HG03460 (cell line): ENCODE measurements at regions not wholly inside any gene's neighbourhood (a gene's known extent, or its start where the extent isn't known, plus 50 kb on each side); places are given as distances from the start of the nearest gene placed in this dataset.
A peak's percentile ranks its signal among the peaks of the same experiment; 100 is the strongest.
"Not testable (repeated sequence)": the region's sequence is repeated elsewhere in the genome, so short reads cannot be mapped to it uniquely, and the experiment has no call there.

ENCODE experiments used
- ATAC-seq: cut with Tn5 transposase; IDR thresholded peaks from one replicate; pipeline ENCODE4 v1.9.1; 2021; ENCODE audit not compliant: unreplicated experiment

DNA sequence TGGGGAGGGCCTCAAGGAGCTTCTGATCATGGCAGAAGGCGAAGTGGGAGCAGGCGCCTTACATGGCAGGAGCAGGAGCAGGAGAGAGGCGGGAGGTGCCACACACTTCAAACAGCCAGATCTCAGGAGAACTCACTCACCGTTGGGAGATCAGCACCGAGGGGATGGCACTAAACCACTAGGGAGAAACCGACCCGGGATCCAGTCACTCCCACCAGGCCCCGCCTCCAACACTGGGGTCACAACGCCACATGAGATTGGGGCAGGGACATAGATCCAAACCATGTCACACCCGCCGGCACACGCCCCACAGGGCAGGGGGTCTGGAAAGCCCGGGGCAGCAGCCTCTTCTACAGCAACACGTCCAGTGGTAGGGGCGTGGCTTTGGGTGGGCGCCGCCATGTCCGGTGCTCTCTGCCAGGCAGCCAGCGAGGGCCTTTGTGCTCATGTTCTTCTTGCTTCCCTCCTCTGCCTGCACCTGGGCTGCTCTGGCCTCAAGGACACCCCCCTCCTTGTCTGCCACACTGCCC lies 233.8 kb upstream of the SHH start:
- ATAC-seq: no peak

DNA sequence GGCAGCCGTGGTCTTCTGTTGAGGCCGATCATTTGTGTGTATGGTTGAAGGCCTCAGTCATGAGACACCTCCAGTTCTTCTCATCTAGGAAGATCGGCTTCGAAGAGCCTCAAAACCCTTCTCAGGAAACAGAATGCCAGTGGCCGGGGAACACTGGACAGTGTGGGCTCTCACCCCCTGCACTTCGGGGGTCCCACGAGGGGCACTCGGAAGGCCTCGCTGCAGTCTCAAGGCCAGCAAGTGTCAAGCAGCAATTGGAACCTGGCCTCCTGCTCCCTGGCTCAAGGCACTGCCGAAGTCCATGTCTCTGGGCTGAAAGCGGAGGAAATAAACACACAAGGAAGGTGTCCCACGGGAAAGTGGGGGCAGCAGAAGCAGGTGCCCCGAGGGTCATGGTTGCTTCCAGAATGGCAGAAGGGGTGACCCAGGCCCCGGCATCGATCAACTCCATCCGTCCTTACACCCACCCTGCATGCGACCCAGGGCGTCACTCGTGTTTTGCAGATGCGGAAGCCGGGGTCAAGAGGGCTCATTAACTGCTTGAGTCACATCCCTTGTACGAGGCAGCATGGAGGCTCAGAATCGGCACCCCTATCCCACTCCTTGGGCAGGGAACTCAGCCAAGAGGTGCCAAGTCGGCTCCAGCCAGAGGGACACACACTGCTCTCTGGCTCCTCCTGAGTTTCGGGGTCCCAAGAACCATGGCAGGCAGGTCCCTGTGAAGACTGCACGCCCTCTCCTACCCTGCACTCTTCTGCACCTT lies 231.3 kb upstream of the SHH start:
- no peak for ATAC-seq

DNA sequence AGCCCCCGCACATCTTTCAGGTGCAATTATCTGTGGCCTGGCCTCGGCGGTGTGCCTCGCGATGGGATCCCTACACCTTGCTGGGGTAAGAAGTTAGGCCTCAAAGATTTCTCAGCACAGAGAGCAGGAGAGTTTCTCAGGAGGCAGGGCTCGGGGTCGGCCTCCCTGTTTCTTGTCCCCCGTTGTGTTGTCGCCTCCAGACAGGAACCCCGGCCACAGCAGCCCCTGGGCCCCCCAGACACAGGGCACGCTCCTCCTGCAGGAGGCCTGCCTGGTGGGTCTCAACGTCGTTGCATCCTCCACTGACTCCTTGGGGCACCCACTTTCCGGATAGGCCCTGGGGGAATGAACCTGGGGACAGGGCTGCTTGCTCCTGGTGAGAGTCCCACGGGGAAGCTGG lies 229.1 kb upstream of the SHH start:
- no peak for ATAC-seq

DNA sequence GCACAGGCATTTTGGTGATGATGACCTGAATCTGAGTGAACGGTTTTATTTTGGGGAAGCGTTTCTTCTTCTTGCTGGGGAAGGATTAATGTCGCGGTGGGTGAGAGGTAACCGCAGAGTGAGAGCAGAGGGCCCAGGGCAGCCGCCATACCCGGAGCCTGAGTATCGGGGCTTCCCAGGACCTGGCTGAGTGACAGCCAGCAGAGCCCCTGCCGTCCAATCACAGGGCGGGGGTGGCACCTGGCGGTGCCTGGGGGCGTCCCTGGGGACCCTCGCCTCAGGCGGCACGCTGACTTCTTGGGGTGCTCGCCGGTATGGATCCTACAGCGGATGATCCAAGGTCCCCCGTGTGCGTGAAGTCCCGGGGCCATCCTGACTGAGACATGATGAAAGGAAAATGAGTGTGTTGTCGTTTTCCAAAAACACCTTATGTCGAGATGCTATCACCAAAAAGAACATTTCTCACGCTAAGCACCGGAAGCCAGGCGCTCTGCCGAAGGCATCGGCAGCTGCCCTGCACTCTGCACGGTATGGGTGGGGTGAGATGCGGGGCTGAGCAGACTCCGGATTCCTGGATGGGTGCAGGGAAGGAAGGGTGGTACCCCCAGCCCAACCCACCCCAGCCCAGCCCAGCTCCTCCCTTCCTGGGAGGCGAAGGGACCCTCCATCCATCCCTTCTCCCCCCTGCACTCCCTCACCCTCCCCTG lies 227.9 kb upstream of the SHH start:
- no peak for ATAC-seq

DNA sequence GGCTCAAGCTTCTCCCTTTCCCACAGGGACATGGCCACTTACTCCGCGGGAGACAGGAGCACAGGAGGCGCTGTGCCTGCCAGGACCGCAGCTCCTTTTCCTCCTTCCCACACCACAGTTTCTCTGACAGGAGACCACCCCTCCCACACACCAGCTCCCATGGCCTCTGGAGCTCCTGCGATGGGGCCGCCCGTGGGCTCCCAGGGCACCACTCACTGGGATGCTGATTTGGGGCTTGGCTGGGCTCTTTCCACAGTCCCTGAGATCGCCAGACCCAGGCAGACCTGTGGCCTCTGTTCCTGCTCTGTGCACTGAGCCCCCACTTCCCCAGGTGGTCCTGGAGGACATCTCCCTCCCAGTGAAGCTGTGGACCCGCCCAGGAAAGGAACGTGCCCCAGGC lies 226.9 kb upstream of the SHH start:
- no peak for ATAC-seq

DNA sequence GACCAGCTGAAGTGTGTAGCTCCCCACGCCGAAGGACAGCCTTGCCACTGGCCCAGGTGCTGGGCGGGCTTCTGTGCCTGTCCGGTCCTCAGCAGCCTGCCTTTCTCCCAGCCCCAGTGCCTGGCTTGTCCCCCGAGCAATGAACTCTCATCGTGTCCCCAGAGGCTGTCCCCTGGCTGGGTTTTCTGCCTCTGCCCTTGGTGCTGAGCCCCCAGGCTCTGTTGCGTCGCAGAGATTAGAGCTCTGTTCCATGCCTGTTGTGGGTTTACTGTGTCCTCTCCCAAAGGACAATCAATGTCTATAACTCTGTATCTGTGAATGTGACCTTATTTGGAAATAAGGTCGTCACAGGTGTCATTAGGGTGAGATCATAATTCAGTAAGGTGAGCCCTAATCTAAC lies 226.1 kb upstream of the SHH start:
- no peak for ATAC-seq

DNA sequence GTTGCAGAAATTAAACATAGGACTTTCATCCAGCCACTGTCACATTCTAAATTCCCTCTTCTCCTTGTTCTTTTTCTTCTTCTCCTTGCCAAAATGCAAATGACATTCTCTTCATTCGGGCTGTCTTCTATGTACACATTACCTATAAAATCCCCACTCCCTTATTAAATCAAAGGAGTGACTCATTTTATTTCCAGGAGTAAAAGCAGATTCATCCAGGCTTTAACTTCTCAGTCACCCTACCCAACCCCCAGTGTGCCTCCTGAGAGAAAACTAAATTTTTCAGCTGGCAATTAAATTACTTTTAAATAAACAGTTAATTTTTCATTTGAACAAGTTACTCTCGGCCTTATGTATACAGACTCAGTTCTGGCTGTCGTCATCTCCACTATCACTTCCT lies 223.9 kb upstream of the SHH start:
- no peak for ATAC-seq

DNA sequence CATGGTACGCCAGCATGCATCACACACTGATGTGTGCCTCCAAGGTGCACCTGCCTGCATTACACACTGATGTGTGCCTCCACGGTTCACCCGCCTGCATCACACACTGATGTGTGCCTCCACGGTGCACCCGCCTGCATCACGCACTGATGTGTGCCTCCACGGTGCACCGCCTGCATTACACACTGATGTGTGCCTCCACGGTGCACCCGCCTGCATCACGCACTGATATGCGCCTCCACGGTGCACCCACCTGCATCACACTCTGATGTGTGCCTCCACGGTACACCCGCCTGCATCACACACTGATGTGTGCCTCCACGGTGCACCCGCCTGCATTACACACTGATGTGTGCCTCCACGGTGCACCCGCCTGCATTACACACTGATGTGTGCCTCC lies 223.1 kb upstream of the SHH start:
- ATAC-seq: not testable (repeated sequence)

DNA sequence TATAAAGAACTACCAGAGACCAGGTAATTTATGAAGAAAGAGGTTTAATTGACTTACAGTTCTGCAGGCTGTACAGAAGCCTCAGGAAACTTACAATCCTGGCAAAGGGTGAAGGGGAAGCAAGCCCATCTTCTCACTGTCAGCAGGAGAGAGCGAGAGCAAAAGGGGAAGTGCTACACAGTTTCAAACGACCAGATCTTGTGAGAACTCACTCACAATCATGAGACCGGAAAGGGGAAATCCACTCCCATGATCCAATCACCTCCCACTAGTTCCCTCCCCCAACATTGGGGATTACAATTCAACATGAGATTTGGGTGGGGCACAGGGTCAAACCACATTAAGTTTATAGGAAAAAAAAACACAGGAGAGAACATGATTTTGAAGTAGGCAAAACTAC lies 222.1 kb upstream of the SHH start:
- peak; percentile 76 for ATAC-seq

DNA sequence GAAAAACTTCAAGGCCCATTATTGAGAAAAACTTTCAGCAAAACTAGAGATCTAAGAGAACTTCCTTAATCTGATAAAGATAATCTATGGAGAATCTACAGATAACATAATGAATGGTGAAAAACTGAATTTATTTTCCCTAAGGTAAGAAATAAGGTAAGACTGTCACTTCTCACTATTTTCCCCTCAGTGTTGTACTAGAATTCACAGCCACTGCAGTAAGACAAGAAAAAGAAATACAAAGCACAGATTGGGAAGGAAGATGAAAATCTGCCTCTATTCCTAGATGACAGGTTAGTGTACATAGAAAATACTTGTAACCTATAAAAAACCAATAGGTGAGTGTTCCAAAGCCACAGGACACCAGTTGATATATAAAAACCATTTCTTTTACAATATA lies 220.7 kb upstream of the SHH start:
- no peak for ATAC-seq

DNA sequence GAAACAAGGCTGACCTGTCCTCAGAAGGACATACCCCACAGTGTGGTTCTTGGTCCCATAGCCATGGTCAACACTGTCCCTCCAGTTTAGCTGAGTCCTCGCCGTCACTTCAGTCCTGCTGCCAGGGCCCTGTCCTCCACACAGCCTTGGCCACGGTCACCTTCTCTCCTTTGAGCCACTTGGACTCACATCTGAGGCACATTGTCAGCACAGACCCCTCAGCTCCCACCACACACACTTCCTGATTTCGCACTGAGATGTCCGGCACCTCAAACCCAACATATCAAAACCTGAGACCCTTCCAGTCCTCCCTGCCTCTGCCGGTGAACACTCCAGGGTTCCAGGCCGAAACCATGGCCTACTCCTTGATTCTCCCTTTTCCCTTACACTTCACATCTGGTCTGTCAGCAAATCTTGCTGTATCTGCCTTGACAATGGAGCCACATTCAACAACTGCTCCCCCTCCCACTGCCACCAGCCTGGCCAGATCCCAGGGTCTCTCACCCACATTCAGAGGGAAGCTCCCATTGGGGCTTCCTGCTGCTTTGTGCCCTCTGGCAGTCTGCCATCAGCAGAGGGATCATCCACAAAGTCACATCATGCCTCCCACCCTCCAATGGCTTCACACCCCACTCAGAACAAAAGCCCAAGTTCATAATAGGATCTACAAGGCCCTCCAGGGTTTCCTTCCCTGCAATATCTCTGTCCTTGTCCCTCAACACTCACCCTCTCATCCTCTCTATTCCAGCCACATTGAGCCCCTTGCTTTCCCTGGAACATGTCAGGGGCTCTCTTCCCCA lies 219.6 kb upstream of the SHH start:
- ATAC-seq: no peak

DNA sequence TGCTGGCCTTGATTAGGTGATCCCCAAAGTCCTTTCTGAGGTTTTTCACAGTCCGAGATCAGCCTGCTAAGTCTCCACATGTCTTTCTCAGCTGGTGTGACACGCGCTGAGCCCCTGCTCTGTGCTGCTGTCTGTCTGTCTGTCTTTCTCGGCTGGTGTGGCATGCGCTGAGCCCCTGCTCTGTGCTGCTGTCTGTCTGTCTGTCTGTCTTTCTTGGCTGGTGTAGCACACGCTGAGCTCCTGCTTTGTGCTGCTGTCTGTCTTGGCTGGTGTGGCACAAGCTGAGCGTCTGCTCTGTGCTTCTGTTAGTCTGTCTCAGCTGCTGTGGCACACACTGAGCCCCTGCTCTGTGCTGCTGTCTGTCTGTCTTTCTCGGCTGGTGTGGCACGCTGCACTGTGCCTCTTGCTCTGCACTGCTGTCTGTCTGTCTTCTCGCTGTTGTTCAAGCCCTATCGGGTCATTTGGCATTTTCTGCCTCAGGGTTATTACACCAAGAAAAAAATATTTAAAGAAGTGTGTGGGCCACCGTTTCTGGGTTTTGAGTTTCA lies 217.3 kb upstream of the SHH start:
- no peak for ATAC-seq

DNA sequence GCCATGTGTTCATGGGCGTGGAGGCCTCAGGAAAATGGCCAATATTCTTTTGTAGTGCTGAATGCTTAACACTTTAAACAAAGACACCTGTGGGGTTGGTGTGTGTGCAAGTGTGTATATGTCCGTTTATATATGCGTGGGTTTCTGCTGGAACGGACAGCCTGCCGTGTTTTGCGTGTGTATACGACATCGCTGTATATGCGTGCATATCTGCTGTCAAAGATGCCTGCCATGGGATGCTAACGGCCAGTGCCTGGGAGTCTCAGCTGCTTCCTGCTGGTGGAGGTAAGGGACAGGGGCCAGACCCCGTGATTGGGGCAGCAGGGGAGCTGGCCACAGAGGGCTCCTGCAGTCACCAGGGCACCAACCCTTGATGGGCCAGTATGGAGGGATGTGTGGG lies 216.3 kb upstream of the SHH start:
- no peak for ATAC-seq

DNA sequence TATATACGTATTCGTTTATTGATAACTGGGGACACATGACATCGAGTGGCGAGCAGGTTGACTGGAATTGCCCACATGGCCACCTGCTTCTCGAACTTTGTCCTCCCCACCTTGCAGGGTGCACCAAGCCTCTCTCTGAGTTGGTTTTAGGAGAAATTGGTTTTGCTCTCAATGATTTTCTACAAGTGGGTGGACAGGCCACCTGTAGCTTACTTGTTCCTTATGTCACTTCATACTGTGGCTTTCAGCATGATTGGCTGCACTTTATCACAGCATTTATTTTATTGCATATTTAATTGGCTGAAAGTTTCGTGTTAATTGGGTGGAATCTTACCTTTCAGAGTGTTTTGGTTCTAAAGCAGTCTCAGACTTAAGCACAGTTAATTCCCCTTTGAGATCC lies 215.6 kb upstream of the SHH start:
- ATAC-seq: no peak

DNA sequence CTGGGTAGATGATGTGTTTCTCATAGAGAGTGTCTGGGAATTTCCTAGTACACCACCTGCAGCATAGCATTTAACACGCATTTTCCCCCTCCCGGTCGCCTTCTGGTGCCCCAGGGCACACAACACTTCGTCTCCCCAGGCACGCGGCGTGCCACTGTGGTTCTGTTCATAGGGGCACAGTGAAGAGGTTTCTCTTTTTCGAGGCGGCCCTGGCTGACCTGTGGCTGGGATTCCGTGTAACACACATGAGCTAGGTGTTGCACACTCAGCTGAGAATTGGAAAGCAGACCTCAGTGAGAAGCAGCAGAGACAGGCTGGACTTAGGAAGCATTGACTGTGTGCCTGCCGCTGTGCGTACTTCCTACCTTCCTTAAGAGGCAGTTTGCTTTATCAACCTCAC lies 214.3 kb upstream of the SHH start:
- no peak for ATAC-seq

DNA sequence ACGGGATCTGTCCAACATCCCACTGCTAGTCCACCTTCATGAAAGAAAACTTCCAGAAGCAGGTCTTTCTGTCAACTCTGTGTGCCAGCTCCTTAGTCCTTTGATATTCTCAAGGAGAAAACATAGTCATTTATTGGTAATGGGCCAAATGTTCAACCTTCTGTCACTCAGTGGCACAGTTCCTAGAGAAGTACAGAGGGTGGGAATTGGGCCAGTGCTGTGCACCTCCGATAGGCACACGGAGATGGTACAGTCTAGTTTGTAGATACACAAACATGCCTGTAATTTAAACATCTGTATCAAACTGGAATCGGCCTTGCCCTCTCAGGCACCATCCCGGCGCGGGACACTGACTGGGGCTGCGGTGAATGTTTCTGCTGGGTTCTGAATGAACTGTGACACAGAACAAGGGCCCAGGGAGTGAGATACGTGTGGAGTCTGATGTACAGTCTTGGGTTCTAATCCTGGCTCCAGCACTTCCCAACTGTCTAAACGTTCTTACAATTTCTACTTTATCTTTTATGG lies 213.9 kb upstream of the SHH start:
- ATAC-seq: no peak

DNA sequence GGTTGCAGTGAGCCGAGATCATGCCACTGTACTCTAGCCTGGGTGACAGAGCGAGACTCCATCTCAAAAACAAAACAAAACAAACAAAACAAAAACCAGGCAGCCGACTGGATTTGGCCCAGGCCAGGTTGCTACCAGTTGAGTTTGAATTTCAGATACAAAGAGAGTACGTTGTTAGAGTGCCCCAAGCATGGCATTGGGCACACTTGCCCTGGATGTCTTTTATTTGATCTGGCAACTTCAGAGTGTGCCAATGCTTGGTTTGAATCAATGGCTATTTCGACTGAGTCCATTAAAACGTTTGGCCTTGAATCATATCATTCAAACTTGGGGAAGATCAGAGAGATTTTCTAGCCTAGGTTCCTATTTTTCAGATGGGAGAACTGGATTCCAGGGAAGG lies 213.4 kb upstream of the SHH start:
- ATAC-seq: no peak

DNA sequence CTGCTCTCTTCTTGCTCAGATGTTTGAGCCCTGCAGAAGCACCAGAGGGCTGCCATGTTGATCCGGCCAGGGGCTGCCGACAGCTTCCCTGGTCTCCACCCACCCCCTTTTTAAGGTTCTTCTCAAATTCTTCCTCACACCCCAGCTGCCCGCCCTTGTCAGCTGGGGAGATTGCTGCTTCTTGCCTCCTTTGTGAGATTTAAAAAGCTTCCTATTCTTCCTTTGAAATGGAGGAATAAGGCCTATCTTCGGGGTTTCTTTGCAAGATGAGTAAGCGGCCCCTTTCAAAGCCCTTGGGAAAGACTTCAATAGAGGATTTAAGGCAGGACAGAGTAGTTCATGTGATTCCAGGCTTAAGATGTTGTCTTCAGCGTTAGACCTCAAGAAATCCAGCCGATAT lies 211.9 kb upstream of the SHH start:
- ATAC-seq: no peak

DNA sequence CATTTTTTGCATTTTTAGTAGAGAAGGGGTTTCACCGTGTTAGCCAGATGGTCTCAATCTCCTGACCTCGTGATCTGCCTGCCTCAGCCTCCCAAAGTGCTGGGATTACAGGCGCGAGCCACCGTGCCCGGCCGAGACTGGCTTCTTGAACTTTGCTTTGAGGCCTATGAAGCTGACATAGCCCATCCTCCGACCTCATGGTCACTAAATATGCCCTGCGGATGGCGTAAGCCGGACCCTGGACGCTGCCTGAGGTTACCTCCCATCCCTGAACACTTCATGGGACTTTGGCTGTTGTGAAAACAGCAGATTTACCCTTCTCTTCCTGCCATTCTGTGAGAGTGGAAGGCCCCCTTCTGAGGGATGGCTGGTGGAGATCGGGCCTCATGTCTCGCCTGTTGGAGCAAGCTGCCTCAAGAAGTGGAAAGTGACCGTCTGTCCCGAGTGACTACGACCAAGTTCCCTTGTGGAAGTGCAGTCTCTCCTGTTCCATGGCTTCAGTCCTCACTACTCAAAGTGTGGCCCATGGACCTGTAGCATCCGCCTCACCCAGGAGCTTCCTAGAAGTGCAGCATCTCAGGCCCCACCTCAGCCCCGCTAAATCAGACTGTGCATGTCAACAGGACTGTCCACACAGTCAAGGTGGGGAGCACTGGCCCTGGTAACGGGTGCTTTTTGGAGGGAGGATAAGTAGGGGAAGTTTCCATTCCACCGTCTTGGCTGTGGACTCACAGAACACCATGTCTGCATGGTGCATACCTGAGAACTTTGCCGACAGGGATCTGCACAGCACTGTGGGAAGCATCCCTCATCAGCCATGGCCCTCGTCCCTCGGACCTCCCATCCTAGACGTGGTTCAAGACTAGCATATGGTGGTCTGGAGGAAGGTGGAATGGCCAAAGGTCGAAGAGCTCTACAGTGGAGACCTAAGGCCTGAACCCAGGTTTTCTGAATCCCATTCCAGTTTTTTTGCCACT lies 210.5 kb upstream of the SHH start:
- no peak for ATAC-seq

DNA sequence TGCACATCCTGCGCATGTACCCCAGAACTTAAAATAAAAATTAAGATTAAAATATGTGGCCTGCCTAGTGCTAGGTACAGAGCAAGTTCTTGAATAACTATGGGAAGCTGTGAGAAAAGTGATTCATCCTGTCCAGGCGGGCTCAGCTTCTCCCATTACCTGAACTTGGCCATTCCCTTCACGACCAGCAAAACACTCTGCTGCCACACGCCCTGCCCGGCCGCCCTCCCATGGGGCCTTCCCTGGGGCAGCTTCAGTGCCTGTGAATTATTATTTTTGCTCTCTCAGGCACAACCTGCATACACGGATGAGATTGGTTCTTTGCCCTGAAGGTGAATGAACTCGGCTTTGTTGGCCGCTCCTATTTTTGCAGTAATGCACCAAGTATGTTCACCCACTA lies 209.2 kb upstream of the SHH start:
- no peak for ATAC-seq
